ENCODE measurements at regions not wholly inside any gene's neighbourhood (a gene's known extent, or its start where the extent isn't known, plus 50 kb on each side); places are given as distances from the start of the nearest gene placed in this dataset.
"Not testable (repeated sequence)": the region's sequence is repeated elsewhere in the genome, so short reads cannot be mapped to it uniquely, and the experiment has no call there.

GRCh38 chr20:22969031-22969430 lies 66.1 kb upstream of the SSTR4 start:
- DNase-seq, result not testable (repeated sequence)

- not testable (repeated sequence) for DNase-seq
Measured at GRCh38 chr20:22971077-22971476, 64.0 kb upstream of the SSTR4 start.

DNA sequence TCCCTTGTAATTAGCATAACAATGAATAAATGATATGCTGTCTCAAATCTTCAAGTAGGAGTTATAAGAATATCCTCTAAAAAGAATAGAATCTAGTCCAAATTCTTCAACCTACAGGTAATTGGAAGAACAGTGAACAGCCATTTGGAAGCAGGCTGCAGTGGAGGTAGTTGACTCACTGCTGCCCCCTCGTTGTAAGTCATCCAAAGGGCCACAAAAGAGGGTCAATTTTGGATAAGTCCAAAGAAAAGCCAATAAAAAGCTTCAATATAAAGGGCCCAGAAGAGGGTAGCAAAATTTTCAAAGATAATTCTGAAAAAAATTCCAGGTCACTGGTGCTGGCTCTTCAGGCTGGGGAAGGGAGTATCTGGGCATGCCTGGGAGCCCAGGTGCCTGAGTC lies 60.8 kb upstream of the SSTR4 start:
- DNase-seq, result no peak

DNA sequence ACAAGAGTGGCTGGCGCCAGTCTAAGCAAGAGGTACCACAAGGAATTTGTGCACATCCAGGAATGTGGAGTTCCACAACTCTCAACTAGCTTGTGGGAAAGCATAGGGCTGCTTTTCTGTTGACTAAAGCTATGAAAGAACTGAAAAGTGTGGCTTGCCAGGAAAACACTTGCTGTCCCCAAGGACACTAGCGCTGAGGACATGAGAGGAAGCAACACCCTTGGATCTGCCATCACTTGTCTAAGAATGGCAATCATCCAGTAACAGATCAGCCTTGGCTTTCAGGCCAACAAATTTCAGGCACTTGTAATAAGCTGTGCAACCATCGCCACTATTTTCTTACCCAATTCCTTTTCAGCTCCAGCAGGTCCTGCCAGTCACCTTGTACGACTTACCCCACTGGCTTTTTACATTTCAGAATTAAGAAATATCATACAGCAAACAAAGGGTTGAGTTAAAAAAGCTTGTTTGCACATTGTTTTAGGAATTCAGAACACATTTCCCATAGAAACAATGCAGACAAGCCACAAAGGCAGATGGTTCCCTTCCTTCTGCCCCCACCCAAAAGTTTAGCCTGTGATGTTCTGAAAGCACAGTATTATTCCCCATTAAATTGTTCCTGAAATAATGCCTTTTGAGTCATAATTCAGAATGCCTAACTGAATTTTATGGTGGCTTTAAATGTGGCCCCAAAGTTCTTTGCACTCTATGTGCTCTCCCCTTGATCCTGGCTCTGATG lies 57.9 kb upstream of the SSTR4 start:
- no peak for DNase-seq

DNA sequence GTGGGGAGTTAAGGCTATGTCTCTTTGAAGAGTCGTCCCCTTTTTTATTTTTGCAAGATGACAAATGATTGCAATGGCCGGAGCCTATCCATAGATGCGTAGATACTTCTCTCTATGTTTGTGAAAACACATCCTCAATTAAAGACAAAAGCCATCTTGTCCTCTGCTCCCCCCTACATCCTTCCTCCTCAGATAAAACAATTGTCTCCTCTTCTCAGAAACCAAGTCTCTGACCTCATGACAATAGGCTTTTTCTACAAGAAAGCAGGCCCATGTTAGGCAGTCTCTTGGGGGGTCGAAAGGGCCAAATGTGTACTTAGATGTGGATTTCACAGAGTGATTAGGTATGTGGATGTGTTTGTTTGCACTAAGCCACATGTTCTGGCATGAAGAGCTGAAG lies 51.1 kb upstream of the SSTR4 start:
- no peak for DNase-seq

DNA sequence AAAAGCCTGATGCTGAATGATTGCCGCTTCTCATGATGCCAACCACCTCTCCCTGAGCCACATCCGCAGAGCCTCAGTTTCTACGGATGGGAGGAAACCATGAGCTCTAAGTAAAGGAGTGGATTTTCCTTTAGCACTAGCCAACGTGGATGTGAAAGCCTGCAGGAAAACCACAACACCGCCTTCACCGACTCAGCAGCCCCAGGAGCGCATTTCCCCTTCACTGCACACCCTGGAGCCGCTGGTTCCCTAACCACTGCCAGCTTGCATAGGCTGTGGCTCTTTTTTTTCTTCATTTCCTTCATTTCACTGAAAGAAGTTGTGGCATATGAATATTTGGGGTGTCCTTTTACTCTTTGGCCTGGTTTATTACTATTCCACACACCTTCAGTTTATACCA lies 50.5 kb upstream of the SSTR4 start:
- DNase-seq, result peak in 1 of 2 donors; percentile 6

GRCh38 chr20:22985239-22985778 lies 49.8 kb upstream of the SSTR4 start:
- no peak for DNase-seq

All from CD4-positive, alpha-beta T cell treated with Interleukin-1 beta for 1 hour (primary cell).